Motor neuron (in vitro differentiated cells): ENCODE measurements at regions not wholly inside any gene's neighbourhood (a gene's known extent, or its start where the extent isn't known, plus 50 kb on each side); places are given as distances from the start of the nearest gene placed in this dataset.

ENCODE experiments used
- ATAC-seq, 8 experiments: fragments of 200-7000 bp; cut with Tn5 transposase; replicated peaks in 6 of 8; 2 replicates each; pipeline ENCODE4 v1.8.0; 2021; ENCODE audit warnings: mild to moderate bottlenecking in 8 of 8, moderate library complexity in 8 of 8
- H3K27ac ChIP-seq, 2 donors: fragments of 250-450 bp; sonication (Bioruptor Pico); 2 replicates each; pipeline ENCODE4 v1.9.0; 2021; ENCODE audit warnings: antibody characterized with exemption in 2 of 2, mild to moderate bottlenecking in 2 of 2, moderate library complexity in 1 of 2
- H3K4me1 ChIP-seq, 2 donors: fragments of 250-450 bp; sonication (Bioruptor Pico); replicated peaks in 1 of 2; 2 replicates each; pipeline ENCODE4 v1.6.1; 2021; ENCODE audit warnings: antibody characterized with exemption in 2 of 2, mild to moderate bottlenecking in 2 of 2, moderate library complexity in 1 of 2
- H3K4me3 ChIP-seq, 5 donors: fragments of 250-450 bp; sonication (Bioruptor Pico); 2 replicates each; pipeline ENCODE4 v1.9.0; 2021; ENCODE audit warnings: antibody characterized with exemption in 5 of 5, mild to moderate bottlenecking in 5 of 5, moderate library complexity in 4 of 5
- WGBS, 10 experiments: fragments of 450-650 bp; shearing (Covaris generic); methylation state at CpG; one replicate each; pipeline ENCODE4 v1.0.0; 2022; 5-methylcytosine and 5-hydroxymethylcytosine counted together
- in situ Hi-C, 9 experiments: fragments of 400-800 bp; cut with MboI; loops; one replicate each; pipeline ENCODE4 v1.15.0; 2021; ENCODE audit warnings: low sequenced_read_pairs in 9 of 9, low pct_unique_long_range_greater_than_20kb in 2 of 9; ENCODE audit not compliant: unreplicated experiment in 9 of 9

DNA sequence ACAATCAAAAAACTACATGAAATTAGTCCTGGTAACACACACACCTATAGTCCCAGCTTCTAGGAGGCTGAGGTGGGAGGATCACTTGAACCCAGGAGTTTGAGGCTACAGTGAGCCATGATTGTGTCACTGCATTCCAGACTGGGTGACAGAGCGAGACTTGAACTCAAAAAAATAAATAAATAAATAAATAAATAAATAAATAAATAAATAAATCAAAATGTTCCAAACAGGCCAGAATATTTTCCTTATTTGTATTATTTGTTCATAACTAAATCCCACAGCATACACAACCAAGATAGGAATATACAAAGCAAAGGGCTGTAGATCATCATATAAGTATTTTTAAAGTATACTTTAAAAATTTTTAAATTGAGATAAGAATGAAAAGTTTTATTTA is 537.2 kb upstream of the CDH8 start:
- WGBS, 10 experiments, result 0 to 100% (median 83%) methylated on average over 1 of the region's 1 CpG; no CpG with 5 or more reads in 3 of the 10 experiments
- ATAC-seq, result no peak
- in situ Hi-C loops, result no loop called here
- no peak overlapping the region for H3K4me3 ChIP-seq
- H3K4me1 ChIP-seq, result no peaks in the 10 kb centered on the region
- H3K27ac ChIP-seq, result no peak overlapping the region

DNA sequence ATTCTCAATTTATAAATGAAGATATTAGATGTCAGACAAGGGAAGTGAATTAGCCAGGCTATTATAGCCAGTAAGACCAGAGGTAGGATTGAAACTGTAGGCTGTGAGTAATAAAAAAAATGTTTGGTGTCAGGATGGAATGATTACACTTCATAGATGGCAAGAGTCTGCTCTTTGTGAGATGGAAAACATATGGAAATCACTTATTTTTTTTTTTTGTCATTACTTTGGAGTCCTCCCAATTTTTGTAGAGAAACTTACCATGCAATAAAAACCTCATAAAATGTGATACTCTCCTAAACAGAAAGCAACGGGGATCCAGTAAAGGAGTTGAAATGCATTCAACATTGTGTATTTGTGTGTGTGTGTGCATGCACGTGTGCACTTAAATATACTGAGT is 532.7 kb upstream of the CDH8 start:
- H3K27ac ChIP-seq, result no peak overlapping the region
- no peak for ATAC-seq
- 0 to 100% (median 73%) methylated on average over 1 to 2 of the region's 2 CpGs; no CpG with 5 or more reads in 2 of the 10 experiments for WGBS, 10 experiments

DNA sequence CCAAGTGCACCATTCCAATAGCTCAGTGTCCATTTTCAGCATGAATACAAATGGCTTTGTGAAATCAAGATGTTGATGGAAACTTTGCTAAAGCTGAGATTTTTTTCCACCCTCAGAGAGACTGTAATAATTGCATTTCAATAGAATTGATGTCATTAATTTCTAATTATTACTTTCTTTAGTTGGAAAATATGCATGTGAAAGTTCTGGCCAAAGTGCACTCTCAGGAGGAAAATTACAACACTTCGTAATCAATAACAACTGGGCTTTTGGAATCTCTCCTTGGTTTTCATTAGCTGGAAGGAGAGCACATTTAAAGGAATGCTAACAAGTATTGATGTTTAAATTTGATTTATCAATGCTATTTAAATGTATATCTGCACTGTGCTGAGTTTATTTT is 529.5 kb upstream of the CDH8 start:
- in situ Hi-C loops, result no loop called here
- peaks cover 0 to 2% of the 10 kb centered on the region in 2 donors for H3K4me1 ChIP-seq
- no peak for ATAC-seq
- no peak overlapping the region for H3K4me3 ChIP-seq
- 0 to 100% (median 67%) methylated on average over 1 of the region's 1 CpG; no CpG with 5 or more reads in 1 of the 10 experiments for WGBS, 10 experiments
- H3K27ac ChIP-seq, result no peak overlapping the region

More for the DNA sequence above, 532.7 kb upstream of the CDH8 start:
- in situ Hi-C loops, result no loop called here
- Histone ChIP-seq H3K4me1 (peaks cover 0 to 2% of the 10 kb centered on the region in 2 donors), H3K4me3 (no peak overlapping the region)

DNA sequence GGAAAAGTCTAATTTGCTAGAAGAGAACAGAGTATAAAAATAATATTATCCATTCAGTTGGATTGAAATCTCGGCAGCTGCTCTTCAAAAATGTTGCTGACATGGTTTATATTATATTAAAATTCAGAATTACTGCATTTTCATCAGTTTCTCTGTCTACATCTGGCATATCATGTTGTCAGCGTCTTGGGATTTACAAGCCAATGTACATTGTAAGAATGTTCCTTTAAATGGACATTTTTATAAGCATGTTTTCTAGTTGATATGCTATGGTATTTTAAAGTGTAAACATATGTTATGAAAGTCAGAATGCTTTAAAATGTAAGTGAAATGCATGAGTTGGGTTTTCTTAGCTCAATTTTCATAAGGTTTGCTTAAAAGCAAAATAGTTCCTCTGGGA is 528.1 kb upstream of the CDH8 start:
- H3K27ac ChIP-seq, result no peak overlapping the region
- no peak for ATAC-seq
- 4 to 97% (median 67%) methylated on average over 1 to 2 of the region's 2 CpGs; no CpG with 5 or more reads in 1 of the 10 experiments for WGBS, 10 experiments
- peaks cover 0 to 2% of the 10 kb centered on the region in 2 donors for H3K4me1 ChIP-seq
- in situ Hi-C loops, result no loop called here
- H3K4me3 ChIP-seq, result no peak overlapping the region

DNA sequence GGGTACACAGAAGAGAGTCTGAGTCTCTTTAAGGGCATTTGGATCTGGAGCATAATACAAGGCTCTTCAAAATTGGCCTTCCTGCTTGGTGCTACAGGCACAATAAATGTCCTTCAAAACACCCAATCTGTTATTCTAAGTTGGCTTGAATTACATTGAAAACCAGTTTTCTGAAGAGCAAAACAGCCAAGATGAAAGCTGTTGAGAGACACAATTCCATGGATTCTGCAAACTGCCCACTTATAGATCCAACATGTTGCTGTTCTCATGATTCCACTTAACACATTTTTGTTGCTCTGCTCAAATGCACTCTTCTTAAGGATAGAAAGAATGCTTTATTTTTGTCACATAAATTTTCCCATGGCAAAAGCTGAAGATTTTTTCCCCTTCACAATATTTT is 525.9 kb upstream of the CDH8 start:
- no peak for ATAC-seq
- in situ Hi-C loops, result no loop called here
- Histone ChIP-seq H3K4me3 (no peak overlapping the region), H3K27ac (no peak overlapping the region), H3K4me1 (no peaks in the 10 kb centered on the region)

DNA sequence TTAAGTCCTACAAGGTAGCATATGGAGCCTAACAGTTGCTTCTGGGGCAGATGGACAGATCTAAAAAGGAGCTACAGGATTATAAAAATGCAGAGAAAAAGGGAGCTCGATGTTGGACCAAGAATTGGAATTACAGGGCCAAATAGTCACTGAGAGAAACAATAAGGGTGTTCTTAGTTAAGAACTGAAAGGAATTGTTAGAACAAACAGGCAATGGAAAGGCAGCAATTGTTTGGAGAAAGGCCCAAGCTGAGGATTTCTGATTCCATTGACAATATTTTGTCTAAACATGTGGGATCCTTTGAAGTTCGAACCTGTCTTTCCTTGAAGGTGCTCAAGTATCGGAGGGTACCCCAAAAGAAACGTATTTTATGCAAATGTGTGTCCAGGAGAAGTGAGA is 513.6 kb upstream of the CDH8 start:
- in situ Hi-C loops, result no loop called here
- H3K27ac ChIP-seq, result no peak overlapping the region
- whole genome bisulfite sequencing, 10 experiments, result 0 to 93% (median 68%) methylated on average over 1 to 4 of the region's 4 CpGs
- H3K4me1 ChIP-seq, result no peaks in the 10 kb centered on the region
- no peak for ATAC-seq
- no peak overlapping the region for H3K4me3 ChIP-seq

DNA sequence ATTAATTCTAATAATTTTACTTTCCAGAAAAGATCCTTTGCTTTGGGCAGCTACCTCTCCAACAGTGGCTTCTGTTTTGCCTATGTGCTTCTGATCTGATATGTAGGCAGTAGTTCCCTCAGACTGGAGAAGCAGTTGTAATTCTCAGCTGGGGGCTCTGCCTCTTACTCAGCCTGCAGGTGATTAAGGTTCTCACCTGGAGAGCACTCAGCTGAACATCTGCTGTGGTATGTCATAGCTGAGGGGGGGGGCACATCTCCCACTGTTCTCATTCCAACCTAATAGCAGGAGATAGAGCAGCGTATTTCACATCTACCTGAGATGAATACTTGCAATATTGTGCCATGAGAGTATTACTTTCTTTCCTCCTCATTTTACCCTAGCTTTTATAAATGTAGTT is 511.9 kb upstream of the CDH8 start:
- ATAC-seq, result no peak
- Histone ChIP-seq H3K4me1 (peaks cover 3 to 4% of the 10 kb centered on the region in 2 donors), H3K4me3 (no peak overlapping the region), H3K27ac (no peak overlapping the region)
- in situ Hi-C loops, result no loop called here
- WGBS, 10 experiments, result 20 to 100% (median 100%) methylated on average over 1 of the region's 1 CpG; no CpG with 5 or more reads in 4 of the 10 experiments

DNA sequence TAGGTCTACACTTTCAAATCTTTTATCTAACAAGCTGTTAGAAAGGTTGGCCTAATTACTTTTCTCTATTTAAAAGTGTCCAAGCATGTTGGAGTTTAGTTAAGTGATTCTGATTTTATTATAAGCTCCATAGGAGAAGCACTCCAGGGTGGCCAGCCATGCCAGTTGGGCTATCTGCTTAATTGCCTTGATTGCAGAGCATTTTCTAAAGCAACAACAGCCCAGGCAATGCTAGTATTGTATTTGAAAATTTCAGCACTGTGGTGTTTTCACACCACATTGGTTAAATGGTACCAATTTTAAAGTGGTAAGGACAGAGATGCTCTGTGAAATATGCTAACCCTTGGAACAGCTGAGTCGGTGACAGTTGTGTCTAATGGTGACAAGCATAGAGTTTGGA is 510.5 kb upstream of the CDH8 start:
- Histone ChIP-seq H3K4me1 (peaks cover 3 to 4% of the 10 kb centered on the region in 2 donors), H3K4me3 (no peak overlapping the region), H3K27ac (no peak overlapping the region)
- in situ Hi-C loops, result no loop called here
- WGBS, 10 experiments, result 50 to 100% (median 84%) methylated on average over 1 of the region's 1 CpG; no CpG with 5 or more reads in 4 of the 10 experiments
- ATAC-seq, result no peak

DNA sequence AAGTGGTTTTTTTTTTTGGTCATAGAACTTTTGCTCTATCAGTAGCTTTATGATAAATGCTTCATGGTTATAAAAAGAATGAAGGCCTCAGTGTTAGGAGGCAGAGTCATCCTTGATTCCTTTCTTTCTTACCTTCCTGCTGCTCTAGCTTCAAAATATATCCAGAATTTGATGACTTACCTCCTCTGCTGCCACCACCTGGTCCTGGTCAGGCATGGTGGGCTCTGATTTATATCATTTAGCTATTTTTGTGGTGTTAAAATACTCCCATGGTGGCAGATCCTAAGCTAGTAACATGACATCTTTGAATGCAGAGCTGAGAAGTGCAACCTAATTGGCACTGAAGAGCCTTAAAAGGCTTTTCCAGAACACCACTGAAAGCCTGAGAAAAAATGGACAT is 508.8 kb upstream of the CDH8 start:
- no peak for ATAC-seq
- Histone ChIP-seq H3K27ac (no peak overlapping the region), H3K4me3 (no peak overlapping the region), H3K4me1 (peaks cover 4% of the 10 kb centered on the region in 2 donors)
- in situ Hi-C loops, result no loop called here

DNA sequence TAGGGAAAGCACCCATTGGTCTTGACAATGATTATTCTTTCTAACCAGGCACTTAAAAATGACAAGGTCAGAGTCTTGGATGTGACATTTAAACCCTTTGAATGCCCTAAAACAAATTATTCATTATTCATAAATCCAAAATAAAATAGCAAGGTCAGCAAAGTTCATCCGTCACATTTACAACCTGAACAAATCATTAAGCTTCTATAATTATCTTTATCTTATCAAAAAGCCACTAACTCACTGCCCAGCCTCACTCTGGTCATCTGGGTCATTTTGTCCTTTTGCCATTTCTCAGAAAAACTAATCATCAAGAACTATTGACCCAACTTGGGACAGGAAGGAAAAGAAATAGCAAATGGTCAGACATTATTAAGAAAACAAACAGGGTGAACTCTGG is 507.3 kb upstream of the CDH8 start:
- no peak for ATAC-seq
- no peak overlapping the region for H3K27ac ChIP-seq
- WGBS, 10 experiments, result 9 to 100% (median 87%) methylated on average over 1 of the region's 1 CpG
- in situ Hi-C loops, result no loop called here
- H3K4me1 ChIP-seq, result peaks cover 4 to 12% of the 10 kb centered on the region in 2 donors
- H3K4me3 ChIP-seq, result no peak overlapping the region

DNA sequence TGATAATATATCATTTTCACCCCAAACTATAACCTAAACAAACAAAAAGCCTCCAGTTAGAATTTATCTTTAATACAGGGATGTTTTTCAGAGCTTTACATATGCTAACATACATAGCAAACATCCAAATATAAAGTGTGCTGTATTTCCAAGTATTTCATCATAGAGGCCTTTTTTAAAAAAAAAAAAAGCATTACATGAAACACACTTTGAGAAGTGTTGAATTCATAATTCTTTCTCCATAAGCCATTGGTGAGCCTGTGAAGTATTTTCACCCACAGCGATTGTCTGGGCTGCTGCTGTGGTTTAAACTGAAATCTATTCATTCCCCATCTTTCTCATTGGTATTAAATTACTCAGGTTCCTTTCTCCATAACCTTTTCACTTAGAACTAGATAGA is 503.4 kb upstream of the CDH8 start:
- Histone ChIP-seq H3K27ac (no peak overlapping the region), H3K4me1 (peaks cover 4 to 12% of the 10 kb centered on the region in 2 donors), H3K4me3 (no peak overlapping the region)
- peak in 3 of 8 experiments; percentile 15 to 74 (median 57) for ATAC-seq
- in situ Hi-C loops, result no loop called here
- WGBS, 10 experiments, result 0 to 100% (median 80%) methylated on average over 1 of the region's 1 CpG; no CpG with 5 or more reads in 4 of the 10 experiments

DNA sequence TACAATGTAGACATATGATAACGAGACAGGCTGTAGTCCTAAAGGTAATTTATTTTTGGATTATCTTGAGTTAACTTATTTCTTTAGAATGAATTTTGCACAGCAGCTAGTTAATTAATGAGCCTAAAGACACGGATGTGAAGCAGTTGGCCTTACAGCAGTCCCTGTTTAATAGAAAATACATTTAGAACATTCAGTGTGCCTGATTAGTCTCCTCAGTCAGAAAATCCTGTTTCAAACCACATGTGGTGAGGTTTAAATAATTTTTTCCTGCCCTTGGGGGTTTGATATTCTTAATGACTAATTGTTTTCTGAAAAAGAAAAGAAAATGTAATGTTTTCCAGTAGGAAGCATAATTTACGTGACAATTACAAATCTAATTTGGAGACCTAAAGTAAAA is 494.2 kb upstream of the CDH8 start:
- ATAC-seq, result no peak
- WGBS, 10 experiments, result 4 to 92% (median 45%) methylated on average over 1 to 3 of the region's 3 CpGs
- Histone ChIP-seq H3K4me3 (no peak overlapping the region), H3K27ac (no peak overlapping the region), H3K4me1 (no peaks in the 10 kb centered on the region)
- in situ Hi-C loops, result no loop called here

DNA sequence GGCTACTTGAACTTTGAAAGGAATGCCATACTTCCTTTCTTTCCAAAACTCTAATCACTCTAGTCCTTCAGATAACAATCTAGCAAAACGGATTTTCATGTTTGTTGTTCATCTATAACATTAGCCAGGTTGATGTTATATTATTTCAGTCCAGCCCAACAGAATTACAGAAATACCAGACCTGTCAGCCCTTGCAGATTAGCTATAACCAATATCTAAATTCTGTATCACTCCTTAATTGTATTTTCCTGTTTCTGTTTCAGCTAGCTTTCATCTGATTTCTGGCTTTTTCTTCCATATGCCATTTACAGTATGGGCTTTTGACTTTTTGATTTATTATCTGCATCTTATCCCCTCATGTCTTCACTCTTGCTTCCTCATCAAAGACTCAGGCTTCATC is 479.8 kb upstream of the CDH8 start:
- H3K4me1 ChIP-seq, result no peaks in the 10 kb centered on the region
- ATAC-seq, result no peak
- H3K27ac ChIP-seq, result no peak overlapping the region
- WGBS, 10 experiments, result 0 to 100% (median 26%) methylated on average over 1 of the region's 1 CpG; no CpG with 5 or more reads in 2 of the 10 experiments
- in situ Hi-C loops, result no loop called here
- H3K4me3 ChIP-seq, result no peak overlapping the region

DNA sequence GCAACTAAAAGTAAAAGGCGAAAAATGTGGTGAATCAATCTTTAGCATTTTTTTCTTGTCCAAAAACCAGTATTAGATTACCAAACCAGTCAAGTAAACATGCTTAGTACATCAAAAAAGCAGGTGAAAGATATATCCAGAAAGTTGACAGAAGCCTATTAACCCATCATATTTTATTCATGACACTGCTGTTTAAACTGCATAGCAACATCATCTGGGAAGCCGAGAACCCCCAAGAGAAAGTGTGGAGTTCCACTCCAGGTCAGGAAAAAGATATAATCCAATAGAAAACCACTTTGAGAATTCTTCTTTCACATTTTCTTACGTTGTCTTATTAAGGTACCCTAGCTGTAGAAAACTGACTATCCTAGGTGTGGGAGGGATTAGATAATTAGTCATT is 466.8 kb upstream of the CDH8 start:
- H3K27ac ChIP-seq, result no peak overlapping the region
- ATAC-seq, result no peak
- H3K4me1 ChIP-seq, result peaks cover 4 to 6% of the 10 kb centered on the region in 2 donors
- in situ Hi-C loops, result no loop called here
- H3K4me3 ChIP-seq, result no peak overlapping the region
- 19 to 100% (median 86%) methylated on average over 1 to 3 of the region's 3 CpGs; no CpG with 5 or more reads in 2 of the 10 experiments for WGBS, 10 experiments
